Activated CD4-positive, alpha-beta T cell treated with anti-CD3 and anti-CD28 coated beads, Interleukin-2, amount 50 U/mL, for 4 hours (primary cell): ENCODE measurements at regions not wholly inside any gene's neighbourhood (a gene's known extent, or its start where the extent isn't known, plus 50 kb on each side); places are given as distances from the start of the nearest gene placed in this dataset.
"Not testable (repeated sequence)": the region's sequence is repeated elsewhere in the genome, so short reads cannot be mapped to it uniquely, and the experiment has no call there.

ENCODE experiments used
- DNase-seq, 2 experiments: peaks; one replicate each; pipeline ENCODE4 v3.0.0-alpha.2; 2020

DNA sequence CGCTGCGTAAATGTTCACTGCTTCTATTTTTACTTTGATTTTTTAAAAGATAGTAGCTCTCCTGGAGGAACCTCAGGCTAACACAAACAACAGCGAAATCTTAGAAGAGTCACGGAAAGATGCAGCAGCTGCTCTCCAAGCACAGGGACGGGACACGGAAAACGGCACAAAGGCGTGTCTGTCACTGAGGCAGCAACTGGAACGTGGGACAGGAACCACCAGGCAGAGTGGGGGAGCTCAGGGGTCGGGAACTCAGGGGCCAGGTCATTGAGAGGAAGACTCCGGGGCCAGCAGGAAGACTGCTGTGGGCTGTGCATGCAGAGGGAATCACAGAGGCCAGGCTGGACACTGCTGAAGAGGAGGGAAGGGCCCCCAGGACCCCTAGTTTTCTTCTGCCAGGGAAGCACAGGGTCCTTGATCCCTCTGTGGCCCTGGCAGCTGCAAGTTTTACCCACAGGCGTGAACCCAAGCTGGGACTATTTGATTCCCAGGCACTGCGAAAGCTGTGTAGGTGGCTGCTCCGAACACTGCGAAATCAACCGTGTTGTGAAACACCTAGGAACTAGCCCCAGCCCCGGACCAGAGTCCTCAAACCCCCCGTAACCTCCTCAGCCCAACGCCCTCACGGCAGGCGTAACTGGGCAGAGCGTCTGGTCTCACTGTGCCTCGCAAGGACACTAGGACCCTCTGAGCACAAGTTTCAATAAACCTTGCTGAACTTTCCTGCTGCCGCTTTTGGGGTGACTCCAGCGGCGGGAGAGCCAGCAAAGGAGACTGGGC lies 263.0 kb downstream of the EIPR1 start:
- no peak for DNase-seq

DNA sequence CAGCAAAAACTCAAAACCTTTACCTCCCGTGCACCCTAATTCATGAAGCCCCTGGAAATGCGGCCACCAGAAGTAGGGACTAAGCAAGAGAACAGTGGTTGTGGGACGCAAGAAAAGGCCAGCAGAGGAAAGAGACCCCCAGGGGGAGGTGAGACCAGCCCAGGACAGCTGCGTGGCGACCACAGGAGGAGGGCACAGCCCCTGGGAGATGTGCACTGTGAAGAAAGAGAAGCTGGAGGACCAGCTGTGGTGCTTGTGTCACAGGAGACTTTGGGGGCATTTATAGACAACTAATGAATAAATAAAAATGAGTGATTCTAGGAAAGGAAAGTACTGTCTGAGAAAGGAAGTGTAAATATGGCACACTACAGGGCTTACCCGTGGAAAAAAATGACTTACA lies 263.8 kb downstream of the EIPR1 start:
- DNase-seq = no peak

DNA sequence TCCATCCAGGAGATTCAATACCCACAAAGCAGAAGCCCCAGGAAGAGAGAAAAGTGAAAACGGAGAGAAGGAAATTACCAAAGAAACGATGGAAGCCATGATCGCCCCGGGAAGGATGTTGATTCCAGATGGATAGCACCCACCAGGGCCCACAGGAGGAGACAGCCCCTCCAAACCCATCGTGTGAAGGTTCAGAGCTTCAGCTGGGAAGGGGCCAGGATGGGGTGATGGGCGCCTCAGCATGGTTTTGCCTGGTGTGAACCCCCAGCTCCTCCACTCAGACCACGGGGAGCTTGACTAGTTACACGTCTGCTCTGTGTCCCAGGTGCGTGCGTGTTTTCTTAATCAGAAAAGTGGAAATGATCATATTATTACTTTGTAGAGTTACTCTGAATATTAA lies 264.5 kb downstream of the EIPR1 start:
- DNase-seq = no peak

DNA sequence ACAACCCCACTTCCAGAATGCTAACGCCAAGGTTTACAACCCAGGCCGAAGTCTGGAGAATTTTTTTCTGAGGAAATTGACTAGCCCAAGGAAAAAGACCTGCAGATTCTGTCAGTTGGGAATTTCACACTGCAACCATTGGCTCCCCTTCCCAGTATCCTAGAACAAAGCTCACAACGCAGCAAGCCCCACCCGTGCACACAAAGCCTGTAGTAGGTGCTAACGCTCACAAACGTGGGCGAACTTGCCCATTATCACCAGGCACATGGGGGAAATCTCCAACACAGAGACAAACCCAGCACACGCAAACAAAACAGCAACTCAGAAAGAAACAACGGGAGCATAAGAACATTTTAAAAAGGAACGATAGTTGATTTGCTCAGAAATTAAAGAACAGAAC lies 265.1 kb downstream of the EIPR1 start:
- no peak for DNase-seq

DNA sequence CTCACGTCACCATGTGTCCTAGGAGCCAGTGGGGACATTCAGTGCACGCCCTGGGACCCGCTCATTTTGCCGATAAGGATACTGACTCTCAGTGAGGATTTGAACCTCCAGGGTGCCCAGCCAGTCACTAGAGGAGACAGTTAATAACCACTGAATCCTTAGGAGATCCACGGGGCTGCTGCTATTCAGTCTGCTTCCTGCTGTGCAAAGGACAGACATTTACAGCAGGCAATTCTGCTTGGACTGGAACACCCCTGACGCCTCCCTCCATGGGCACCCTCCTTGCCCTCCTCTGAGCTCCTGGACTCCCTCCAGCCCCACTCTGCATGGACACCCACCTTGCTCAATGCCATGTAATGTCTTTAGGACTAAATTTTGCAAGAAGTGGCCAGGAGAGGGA lies 265.5 kb downstream of the EIPR1 start:
- no peak for DNase-seq

DNA sequence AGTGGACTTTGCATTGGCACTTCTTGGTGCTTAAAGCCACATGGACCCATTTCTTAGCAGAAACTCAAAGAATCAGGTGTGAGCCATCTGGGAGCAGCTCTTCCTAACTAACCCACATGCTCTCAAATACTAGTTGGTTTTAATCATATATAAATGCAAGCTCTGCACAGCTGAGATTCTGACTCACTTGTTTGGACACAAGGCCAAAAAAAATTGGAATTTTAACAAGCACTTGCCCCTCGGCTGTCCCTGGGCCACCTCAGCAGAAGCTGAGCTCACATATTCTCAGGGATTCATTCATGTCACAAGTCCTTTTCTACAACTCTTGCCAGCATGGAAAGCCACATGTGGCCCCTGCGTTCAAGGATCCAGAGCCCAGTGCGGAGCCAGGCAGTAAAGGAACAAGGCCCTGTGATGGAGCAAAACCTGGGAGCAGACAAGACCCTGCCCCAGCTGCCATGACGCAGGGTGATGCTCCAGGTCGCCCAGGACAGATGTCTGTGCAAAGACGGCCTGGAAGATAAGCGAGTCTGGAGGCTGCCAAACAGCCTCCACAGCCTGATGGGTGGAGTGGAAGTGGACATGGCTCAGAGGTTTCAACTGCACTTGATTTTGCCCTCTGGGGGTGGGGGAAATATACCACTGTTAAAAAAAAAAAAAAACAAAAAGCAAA lies 266.5 kb downstream of the EIPR1 start:
- DNase-seq = no peak

DNA sequence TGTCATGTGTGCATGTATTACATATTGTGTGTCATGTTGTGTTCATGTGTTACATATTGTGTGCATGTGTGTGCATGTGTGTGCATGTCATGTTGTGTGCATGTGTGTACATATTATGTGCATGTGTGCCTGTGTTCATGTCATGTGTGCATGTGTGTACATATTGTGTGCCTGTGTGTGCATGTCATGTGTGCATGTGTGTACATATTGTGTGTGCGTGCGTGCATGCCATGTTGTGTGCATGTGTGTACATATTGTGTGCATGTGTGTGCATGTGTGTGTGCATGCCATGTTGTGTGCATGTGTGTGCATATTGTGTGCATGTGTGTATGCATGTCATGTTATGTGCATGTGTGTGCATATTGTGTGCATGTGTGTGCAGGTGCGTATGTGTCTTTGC lies 267.1 kb downstream of the EIPR1 start:
- no peak for DNase-seq

DNA sequence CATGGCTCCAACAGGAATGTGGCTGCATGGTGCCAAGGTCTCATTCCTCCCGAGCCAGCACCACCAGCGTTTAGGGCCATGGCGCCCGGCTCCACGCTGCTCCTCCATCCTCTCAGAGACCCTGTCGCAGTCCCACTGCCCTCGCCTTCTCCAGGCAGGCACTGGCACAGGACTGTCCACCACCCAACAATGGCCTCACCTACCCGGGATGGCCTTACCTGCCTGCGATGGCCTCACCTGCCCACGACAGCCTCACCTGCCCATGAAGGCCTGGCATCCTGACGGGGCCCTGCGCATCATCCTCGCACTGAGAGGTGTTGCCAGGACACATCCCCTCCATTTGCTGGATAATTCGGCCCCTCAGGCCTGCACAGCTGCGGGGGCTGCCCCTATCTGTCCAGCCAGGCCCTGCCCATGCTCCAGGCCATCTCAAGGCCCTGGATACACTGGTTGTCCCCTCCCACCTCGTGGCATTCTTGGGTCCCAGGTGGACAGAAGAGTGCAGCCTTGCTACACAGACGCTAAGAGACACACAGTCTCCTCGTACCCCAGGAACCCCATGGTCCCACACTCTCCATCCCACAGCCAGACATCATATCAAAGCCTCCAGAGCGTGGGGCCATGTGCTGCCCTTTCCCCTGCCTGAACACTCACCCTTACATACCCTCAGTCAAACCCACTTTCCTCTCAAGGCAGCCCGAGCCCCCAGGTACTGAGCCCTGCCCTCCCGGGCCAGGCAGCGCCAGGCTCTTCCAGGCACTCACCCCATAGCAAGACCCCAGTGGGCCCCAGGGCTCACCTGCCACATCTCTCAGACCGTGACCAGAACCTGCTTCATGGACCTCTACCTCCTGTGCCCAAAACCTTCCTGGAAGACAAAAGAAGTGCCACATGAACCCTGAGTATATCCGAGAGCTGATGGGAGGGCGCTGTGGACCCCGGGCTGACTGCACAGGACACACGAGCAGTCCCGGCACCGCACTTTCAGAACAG lies 268.6 kb downstream of the EIPR1 start:
- no peak for DNase-seq

DNA sequence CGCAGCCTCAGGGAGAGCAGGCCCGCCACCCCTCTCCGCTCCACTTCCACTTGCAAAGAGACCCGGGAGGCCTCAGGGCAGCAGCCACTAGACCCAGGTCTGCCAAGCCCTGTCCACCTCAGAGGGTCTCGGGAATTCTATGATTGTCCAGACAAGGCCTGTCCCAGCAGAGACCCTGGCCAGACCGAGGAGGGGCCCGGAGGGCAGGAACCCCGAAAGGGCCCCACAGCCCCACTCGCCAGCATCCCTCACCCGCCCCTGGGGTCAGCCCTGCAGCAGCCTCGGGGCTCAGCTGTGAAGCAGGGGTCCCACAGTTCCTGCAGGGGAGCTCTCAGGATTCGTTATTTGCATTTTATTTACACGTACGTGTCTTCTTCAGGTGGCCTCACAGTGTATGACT lies 269.5 kb downstream of the EIPR1 start:
- no peak for DNase-seq

DNA sequence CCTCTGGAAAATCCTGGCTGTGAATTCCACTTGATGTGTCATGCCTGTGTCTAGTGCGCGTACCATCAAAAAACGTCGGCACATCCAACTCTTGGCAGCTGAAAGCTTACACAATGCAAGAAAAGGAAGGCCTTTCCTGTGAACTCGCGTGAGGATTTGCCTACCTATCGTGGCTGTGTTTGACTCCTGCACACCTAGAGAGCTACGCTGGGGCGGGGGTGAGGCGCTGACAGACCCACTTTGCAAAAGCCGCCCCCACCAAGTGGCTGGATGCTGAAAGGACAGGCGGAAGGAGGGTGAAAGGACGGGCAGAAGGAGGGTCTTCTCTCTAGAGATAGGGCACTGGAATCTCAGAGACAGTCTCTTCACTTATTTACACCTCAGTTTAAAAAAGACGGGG lies 270.1 kb downstream of the EIPR1 start:
- DNase-seq = no peak

DNA sequence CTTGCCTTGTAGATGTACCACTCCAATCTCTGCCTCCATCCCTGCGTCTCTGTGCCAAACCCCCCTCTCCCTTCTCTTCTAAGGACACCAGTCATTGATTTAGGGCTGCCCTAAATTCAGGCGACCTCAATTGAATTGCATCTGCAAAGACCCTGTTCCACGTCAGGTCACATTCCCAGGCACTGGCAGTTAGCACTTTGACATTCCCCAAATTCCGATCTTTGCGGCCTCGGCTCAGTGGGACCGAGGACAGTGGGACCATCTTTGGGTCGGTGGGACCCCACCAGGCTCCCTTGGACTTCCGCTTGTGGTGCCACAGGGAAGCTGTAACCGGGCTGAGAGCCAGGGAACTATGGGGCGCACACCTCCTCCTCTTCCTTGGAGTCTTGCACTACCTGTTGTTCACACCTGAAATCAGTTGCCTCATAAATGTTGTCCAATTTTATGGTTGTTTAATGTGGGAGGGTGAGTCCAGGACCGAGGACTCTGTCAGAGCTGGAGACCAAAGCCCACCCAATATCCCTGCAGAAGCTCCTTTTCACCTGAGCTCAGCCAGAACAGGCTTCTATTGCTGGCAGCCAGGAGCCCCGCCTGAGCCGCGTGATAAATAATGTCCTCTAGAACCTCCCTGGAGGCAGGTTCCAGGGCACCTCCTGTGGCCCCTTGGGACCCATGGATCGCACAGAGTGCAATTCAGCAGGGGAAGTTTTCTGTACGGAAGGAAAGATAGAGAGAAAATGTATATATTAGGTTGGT lies 271.6 kb downstream of the EIPR1 start:
- no peak for DNase-seq

DNA sequence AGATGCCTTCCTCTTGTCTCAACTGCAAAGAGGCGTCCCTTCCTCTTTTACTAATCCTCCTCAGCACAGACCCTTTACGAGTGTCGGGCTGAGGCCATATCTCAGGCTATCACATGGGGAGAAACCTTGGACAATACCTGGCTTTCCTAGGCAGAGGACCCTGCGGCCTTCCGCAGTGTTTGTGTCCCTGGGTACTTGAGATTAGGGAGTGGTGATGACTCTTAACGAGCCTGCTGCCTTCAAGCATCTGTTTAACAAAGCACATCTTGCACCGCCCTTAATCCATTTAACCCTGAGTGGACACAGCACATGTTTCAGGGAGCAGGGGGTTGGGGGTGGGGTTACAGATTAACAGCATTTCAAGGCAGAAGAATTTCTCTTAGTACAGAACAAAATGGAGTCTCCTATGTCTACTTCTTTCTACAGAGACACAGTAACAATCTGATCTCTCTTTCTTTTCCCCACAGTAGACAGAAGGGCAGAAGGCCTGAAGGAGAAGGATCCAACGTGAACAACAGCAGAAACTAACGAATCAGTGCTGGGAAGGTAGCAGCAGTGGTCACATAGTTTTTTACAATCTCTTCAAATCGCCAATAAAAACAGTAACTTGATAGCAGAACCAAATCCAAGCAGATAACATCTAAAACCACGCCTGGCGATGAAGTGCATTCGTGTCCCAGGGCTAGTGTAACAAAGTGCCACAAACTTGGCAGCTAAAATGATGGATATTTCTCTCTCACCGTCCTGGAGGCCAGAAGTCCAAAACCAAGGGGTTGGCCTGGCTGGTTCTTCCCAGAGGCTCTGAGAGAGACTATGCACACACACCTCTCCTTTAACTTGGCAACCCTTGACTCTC lies 272.4 kb downstream of the EIPR1 start:
- not testable (repeated sequence) for DNase-seq

DNA sequence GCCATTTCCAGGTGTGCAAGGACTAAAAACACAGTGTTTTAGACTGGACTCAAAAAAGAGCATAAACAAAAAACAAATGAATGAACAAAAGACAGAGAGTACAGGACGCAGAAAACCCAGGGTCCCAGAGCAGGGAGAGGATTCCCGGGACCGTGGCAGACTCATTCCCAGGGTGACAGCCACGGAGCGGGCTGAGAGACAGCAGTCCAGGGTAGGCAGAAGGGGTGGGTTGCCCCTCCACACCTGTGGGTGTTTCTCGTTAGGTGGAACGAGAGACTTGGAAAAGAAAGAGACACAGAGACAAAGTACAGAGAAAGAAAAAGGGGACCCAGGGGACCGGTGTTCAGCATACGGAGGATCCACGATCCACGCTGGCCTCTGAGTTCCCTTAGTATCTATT lies 273.4 kb downstream of the EIPR1 start:
- no peak for DNase-seq

DNA sequence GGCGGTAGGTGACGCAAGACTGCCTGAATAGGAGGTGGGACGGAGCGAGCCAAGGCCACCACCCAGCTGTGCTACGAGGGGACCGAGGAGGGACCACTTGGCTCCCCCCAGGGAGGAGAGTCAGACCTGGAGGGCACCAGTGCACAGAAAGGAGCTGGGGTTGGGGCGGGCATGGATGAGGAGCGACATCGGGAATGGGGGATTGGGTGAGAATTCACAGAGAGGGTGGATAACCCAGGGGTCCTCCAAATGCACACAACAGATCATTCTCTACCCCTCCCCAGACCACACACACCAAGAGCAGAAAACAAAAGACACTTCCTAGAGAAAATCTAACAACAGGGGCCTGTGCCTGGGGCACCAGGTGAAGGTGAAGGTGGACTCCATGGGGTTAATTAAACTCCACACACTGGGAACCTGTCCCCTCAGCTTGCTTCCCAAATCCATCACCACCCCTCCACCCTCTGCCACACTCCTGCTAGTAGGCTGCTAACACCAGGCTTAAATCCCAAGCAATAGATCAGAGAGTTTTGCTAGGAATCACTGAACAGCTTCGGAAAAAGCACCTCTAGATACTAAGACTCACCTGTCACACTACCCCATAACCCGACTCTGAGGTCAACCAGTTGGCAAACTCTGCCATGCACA lies 274.6 kb downstream of the EIPR1 start:
- no peak for DNase-seq

DNA sequence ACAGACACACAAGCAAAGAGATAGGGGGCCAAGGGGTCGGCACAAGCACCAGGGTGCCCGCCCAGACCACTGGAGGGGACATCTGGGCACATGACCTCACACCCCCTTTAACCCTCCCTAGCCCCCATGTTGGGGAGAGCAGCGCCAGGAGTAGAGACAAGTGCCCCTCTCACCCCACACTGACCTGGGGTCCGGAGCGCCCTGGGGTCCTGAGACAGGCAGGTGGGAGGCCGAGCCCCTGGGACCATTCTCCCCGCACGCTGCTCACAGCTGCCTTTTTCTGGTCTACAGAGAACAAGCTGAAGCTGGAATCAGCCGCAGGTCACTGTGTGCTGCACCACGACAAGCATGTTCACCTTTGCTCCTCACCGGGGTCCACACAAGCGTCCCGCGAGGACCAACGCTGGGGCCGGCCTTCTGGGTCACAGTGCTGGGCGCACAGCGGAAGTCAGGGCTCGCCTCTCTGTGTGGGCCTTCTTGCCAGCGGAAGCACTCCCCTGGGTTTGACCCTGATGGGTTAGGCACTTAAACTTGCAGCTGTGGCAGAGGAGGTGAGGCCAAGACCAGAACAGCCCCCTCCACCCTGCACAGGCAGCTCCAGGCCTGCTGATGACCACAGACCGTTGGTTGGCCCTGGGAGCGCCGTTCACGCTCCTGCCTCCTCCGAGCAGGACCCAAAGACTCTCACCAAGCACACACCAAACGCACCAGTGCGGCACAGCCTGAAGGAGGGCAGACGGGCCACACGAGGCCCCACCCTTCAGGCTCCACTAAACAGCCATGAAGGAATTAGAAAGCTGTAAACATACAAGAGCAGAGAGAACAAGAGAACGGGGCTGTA lies 275.3 kb downstream of the EIPR1 start:
- no peak for DNase-seq

DNA sequence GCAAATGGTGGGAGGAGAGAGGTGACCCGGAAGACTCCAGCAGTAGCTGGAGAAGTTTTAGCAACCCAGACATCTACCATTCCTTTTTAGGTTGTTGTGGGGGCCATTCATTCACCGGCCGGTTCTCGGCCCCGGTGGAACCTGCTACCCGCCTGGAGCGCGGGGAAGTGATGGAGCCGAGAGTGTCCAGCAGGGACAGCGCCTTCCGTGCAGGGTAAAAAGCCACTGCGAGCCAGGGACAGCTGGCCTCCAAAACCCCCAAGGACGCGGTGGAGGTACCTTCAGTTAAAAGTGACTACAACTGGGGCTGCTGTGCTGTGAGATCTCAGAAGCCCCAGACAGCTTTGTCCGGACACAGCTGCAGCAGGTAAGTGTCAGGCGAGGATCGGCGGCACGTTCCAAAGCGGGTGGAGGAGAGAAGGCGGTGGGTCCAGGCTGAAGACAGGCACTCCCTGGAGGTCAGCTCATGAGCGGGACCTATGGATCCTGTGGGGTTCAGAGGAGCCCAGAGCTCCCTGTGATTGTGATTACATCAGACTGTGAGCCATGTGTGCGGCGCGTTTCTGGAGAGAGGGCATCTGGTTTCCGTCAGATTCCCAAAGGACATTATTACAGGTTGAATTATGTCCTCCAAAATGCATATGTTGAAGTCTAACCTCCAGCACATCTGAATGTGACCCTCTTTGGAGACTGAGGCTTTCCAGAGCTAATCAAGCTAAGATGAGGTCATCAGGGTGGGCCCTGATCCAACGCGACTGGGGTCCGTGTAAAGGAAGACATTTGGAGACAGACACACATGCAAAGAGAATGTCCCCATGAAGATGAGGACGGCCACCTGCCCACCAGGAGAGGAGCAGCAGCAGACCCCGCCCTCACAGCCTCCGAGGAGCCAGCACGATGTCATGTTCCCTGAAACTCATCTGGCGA lies 276.3 kb downstream of the EIPR1 start:
- no peak for DNase-seq

DNA sequence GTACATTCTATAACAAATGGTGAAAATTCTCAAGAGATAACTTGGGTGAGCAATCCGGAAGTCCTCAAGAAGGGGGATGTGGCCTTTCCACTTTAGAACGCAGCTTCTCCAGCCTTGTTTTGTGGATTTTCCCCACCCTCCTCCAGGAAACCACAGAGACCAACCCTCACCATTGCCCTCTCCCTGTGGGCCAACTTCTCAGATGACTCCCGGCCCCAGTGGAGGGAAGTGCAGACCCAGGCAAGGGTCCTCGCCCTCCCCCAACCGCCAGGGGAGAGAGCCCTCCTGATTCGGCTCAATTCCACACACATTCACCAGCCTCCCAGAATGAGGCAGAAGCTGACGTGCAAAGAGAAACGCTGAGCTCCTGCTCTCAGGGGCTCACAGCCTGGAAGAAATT lies 277.2 kb downstream of the EIPR1 start:
- no peak for DNase-seq

DNA sequence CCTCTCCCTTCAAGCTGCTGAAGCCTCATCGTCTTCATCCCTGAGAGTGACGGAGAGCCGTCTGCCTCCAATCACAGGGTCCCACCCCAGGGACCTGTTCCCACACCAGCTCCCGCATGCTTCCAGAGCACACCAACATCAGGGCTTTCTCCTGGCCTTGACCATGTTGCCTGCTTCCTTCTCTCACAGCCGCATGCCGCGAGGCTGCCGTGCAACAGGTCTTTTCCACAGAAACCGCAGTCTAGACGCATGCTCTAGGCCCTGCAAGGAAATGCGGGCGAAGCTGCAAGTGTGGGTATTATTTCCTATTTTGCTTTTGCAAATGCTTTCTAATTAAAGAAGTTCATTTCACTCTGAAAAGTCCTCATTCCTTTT lies 277.8 kb downstream of the EIPR1 start:
- no peak for DNase-seq
